GM18868 (cell line): ENCODE measurements at regions not wholly inside any gene's neighbourhood (a gene's known extent, or its start where the extent isn't known, plus 50 kb on each side); places are given as distances from the start of the nearest gene placed in this dataset.
"Not testable (repeated sequence)": the region's sequence is repeated elsewhere in the genome, so short reads cannot be mapped to it uniquely, and the experiment has no call there.

Source experiments
- ATAC-seq: cut with Tn5 transposase; IDR thresholded peaks from one replicate; pipeline ENCODE4 v1.9.1; 2021; ENCODE audit warnings: mild to moderate bottlenecking, moderate library complexity; ENCODE audit not compliant: unreplicated experiment

DNA sequence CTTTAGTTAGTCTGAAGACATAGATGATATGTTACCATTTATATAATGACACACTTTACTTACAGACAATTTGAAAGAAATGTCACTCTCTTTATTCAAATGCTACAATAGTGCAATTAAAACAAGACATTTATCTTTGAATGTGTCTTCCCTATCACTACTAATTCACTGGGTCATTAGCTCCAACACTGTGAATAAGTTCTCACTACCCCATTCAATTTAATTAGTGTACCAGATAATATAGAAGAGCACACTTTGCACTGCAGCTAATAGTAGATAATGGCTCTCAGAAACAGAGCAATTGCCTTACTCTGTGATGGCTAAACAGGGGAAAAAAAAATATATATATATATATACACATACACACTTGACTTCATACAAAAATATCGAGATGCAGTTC, 497.0 kb downstream of the DTWD2 start:
- no peak for ATAC-seq

DNA sequence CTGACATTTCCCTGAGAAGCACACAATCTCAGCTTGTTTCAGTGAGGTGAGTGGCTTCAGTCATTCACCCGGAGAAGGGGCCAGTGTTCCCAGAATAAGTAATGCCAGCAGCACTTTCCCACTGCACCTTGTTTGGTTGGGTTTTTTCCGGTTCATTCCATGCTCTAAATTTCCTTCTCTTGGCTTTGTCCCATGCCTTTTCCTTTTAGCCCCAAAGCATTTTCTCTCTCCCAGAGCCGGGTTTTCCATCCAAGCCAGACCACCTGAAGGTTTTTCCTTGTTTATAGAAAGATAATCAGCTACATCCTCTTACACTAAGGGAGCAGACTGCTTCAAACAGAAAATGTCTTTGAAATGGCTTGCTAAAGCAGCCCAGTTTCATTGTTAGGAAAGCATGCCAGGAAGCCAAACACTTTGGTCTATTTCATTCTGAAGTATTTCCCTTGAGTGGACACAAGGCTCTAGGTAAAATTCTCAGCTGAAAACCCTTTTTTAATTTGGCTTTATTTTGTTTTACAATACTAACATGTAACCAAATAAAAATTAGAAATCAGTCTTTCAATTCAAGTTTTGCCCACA, 501.6 kb downstream of the DTWD2 start:
- ATAC-seq, result no peak

DNA sequence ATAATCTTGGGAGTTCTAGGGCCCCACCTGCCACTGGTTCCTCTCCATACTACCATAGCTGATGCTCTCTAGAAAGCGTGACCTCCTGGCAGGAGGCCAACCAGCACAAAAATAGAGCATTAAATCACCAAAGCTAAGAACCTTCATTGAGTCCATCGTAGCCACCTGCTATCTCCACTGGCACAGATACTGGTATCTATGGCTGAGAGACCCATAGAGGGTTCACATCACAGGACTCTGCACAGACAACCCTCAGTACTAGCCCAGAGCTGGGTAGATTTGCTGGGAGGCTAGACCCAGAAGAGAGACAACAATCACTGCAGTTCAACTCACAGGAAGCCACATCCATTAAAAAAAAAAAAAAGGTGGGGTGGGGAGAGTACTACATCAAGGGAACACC, 509.1 kb downstream of the DTWD2 start:
- ATAC-seq, result no peak

DNA sequence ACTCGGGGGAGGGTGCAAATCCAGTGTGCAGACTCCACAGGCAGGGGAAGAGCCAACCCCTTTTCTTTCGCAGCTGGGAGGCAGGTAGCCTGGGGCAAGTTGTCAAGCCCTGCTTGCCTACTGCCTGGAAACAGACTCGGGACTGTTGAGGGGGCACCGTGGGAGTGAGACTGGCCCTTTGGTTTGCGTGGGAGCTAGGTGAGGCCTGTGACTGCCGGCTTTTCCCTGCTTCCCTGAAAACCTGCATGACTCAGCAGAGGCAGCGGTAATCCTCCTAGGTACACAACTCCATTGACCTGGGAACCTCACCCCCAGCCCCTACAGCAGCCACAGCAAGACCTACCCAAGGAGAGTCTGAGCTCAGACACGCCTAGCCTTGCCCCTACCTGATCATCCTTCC, 509.5 kb downstream of the DTWD2 start:
- no peak for ATAC-seq

DNA sequence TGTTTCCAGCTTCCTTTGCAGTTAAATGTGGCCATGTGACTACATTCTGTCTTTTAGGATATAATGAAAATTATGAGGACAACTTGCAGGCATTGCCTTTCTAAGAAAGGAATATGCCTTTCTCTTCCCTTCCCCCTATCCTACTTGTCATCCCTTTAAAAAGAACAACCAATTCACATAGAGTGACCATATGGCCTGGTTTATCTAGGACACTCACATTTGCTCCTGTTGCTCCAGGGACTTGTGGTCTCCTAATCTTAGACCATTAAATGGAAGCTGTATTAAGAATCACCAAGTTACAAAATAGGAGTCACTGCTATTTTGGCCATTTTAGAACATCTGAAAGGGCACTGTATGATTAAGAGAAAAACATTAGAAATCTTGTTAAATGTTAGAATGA, 520.3 kb downstream of the DTWD2 start:
- ATAC-seq, result no peak

DNA sequence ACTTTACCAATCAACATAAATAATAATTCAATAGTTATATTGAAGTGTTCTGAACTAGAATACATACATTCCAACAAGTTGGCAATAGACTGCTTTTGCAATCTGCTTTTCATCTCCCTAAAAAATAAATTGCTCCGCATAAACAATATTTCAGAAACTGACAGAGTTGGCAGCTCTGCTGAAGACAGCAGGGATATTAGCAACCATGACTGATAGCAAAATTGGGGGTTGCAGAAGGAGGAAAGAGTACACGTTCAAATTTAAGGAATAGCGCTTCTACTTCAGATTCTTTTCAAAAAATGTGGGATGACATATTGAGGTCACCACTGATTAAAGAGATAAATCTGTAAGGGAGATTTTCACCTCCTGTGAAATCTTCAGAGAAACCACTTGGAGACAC, 521.2 kb downstream of the DTWD2 start:
- ATAC-seq, result no peak

DNA sequence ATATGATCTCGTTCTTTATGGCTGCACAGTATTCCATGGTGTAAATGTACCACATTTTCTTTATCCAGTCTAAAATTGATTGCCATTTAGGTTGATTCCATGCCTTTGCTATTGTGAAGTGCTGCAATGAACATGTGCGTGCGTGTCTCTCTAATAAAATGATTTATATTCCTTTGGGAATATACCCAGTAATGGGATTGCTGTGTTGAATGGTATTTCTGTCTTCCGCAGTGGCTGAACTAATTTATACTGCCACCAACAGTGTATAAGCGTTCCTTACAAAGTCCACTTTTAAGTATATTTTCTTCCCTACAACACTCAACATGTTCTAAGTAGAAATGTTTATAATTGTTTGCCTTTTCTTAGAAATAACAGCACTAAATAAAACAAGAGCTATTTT, 521.9 kb downstream of the DTWD2 start:
- ATAC-seq, result no peak

DNA sequence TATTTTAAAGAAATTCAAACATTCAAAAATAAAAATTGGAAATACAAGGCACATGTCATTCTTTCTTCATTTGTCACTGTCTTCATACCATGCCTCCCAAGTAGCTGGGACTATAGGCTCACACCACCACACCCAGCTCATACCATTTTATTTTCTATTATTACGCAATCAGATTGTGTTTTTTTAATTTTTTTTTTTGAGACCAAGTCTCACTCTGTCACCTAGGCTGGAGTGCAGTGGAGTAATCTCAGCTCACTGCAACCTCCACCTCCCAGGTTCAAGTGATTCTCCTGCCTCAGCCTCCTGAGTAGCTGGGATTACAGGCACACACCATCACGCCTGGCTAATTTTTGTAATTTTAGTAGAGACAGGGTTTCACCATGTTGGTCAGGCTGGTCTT, 526.1 kb downstream of the DTWD2 start:
- ATAC-seq, result not testable (repeated sequence)

DNA sequence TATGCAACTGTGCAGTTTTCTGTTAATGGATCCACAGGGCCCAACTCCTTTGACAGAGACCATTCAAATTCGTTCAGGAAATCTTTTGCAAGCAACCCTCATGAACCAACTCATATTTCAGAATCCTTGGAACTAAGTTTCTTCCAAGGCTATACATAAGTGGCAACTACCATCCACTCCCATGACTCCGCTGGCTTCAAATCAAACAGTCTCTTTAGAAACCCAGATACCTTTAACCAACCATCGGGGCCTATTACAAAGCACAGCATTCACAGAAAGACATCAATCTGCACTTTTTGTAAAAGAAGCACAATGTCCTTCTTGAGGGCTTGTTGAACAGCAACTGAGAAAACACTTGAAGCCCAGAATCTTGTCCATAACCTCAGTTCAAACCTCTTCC, 526.9 kb downstream of the DTWD2 start:
- ATAC-seq, result no peak

DNA sequence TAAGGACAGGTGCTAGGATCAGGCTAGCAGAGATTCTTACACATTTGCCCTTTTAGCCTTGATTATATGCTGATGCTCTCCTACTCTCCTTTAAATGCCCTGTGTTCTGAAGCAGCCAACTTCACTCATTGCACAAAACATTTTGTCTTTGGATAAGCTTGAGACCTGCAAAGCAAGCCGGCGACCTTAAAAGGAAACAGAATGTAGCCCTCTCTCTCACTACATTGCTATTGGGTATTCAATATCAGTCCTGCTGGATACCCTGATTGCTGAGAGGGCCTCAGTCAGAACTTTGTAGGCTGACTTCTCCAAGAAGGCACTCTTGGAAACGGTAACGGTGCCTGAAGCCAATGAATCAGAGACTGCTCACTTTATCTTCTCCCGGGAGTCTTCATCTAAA, 528.9 kb downstream of the DTWD2 start:
- ATAC-seq, result no peak

DNA sequence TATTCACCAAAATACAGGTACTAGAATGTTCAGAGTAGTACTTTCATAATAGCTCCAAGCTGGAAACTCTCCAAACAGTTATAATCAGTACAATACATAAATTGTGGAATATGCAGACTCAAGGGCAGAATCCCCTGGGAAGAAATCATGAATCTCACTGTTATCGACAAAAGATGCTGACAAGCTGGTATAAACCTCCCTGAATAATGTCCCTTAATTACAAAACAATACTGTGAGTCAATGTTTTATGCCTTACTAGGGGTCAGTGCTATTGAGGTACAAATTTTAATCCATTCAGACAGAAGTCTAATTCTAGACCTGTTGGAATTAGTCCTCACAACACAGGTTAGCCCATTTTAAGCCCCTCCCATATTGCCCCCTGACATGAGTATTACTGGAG, 532.3 kb downstream of the DTWD2 start:
- no peak for ATAC-seq

DNA sequence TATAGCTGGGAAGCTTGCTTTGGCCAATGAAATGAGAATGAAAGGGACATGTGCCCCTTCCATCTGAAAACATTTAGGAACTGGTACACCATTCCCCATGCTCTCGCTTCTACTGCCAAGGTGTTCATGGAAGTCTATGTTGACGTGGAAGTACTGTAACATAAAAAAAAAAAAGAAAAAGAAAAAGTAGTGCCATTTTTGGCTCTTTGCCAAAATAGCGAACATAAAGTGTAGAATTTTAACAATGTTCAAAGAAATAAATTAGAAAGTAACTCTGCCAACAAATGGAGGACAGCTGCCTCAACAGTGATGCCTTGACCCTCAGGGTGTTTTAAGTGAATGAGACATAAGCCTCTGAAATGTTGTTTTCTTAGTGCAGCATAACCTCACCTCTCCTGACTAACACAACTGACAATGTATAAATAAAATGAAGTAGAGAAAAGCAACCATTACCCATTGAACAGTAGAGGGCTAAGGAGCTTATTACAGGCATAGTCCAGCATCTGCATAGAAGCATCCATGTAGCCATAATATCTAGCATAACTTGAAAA, 536.6 kb downstream of the DTWD2 start:
- no peak for ATAC-seq

DNA sequence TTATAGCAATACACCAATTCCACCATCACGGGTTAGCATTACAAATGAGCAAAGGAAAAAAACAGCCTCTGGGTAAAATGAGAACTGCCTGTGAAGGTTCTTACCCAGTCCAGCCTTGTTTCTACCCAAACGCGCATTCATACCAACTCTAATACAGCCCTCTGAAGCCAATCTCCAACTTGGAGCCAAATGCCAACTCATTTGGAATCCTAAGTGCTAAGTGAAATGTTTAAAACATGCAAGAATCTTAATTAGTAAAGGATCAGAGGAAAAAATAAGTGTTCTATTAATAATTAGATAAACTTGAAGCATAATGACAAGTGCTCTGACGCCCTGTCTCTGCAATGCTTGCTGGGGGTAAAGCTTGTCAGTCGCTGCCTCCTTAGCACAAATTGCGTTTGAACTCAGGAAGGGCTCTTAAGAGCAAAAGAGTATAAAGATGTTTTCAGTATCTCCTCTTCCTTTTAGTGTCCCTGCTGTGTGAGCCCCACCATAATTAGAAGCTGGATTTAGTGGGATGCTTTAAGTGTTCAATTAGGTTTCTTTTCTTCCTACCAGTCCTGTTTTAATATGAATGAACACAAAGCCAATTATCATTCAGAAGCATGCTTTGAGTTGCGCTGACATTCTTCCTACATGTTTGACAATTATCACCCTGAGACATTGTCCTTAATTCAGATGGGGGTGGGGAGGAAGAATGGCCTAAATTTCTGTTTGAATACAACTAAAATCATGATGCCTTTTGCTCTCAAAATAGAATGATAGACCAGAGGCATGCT, 537.6 kb downstream of the DTWD2 start:
- no peak for ATAC-seq

DNA sequence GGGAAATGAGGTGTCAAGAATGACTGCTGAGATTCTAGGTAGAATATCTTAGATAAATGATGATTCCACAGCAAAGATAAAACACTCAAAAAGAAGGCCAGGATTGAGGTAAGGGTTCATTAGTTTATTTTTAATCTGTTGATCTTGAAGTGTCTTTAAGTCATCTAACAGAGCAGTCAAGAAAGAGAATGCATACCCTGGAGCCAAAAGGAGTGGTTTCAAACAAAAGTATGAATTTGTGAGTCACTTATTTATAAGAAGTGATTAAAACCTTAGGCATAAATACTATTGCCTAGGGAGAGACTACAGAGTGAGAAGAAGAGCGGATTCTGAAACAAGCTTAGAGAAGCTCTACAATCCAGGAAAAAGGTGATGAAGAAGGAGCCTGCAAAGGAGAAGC, 541.0 kb downstream of the DTWD2 start:
- ATAC-seq, result no peak

DNA sequence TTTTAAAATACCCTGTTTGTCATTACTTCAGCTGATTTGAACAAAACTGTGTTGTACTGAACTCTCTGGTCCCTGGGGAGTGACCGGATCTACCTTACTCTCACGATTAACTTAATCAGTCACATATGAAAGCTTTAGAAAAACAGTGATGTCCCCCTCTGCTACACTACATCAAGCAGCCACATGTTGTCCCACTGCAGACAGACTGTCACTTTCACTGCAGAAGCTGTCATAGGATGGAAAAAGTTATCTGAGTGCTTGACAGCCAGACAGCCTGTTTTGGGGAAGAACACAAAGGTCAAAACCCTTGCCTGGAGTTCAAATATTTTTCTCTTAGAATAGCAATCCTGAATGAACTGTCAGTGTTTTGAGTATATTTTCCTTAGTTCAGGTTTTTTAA, 546.4 kb downstream of the DTWD2 start:
- no peak for ATAC-seq

DNA sequence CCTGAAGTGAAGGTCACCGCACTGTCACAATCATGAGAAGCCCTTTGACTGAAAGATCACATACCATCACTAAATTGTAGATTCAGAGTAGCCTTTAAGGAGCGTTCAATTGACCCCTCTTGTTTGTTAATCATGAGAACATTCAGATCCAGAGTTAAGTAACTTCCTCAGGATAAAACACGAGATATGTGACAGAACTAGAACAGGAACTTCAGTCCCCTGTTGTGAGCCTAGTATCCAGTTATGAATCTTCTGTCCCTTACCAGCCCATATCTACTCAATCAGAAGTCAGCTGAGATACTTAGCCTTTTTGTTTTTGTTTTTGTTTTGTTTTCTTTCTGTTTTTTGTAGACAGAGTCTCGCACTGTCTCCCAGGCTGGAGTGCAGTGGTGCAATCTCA, 547.3 kb downstream of the DTWD2 start:
- ATAC-seq, result no peak

DNA sequence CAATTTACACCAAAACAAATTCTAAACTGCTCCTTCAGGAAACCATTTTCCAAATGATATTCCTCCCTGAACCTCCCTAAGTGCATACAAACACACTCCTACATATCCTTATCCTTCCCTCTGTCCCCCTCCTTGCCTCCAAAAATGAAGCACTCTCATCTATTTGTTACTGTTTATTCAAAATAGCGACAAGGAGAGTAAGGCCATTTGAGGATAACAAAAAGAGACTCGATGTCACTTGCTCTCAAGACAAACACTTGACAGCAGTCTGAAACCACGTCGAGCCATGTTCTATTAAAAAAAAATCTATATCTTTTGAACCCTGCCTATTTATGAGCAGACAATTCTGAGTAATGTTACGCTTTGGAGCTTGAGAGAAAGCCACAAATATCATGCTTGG, 547.9 kb downstream of the DTWD2 start:
- ATAC-seq, result no peak

DNA sequence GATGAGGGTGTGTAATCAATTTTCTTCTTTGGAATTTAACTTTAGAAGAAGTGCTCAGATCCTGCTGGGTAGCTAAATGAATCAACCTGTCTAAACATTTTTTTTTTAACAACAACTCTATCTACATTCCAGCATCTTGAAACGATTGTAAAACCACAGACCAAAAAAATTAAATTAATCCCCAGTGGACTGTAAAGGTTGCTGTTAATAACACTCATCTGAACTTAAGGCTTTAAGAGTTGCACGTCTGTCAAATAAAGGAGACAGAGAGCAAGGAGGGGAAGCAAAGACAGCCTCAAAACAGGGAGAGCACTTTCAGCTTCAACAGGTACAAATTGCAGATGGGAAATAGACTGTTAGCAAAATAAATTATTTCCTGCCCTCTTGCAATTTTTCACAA, 548.5 kb downstream of the DTWD2 start:
- no peak for ATAC-seq

DNA sequence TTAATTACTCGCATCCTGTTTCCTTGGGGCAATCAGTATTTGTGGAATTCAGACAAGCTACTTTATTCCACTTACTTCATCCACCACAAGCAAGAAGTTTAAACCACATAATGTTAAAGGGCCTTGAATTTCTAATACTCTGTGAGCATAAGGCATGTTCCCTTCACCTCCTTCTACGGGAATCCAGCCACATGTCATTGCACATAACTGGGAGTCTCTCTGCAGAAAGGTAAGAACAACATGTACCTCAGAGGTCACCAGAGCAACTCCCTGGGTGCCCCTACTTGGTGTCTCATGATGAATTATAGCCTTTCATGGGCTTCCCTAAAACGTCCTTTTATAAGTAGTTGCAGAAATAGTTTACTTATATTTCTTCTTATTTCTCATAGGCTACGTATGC, 553.2 kb downstream of the DTWD2 start:
- no peak for ATAC-seq

DNA sequence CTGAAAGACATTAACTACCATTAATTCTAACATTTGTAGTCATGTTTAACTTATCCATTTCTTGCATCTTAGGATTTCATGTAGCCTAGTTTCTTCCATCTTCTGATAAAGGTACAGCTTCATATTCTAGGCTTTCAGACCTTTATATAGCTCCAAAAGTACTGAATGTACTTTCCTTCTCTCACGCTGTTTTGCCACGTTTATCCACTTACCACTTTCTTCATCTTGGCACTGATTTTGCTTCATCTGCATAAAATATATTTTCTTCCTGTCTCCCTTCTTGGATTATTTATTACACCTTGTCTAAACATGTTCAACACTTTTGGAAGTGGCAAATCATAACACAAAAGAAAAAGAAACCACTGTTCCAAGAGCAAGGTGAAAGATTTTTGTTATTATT, 553.8 kb downstream of the DTWD2 start:
- ATAC-seq, result no peak

DNA sequence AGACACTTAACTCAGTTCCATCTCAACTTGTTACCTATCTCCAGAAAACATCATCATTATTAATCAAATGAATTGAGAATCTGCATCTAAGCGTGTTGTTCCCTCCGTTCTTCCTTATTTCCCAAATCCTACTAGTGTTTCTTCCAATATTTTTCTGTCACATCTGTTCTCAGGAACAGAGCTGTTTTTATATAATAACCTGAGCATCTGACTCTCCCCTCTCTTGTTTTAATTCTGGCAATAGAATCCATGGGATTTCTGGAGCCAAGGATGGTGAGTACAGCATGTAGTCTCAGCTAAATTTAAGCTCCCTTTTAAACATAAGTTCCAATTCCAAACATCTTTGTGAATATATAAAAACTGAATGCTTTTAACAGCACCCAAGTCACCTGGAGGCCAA, 558.3 kb downstream of the DTWD2 start:
- no peak for ATAC-seq

DNA sequence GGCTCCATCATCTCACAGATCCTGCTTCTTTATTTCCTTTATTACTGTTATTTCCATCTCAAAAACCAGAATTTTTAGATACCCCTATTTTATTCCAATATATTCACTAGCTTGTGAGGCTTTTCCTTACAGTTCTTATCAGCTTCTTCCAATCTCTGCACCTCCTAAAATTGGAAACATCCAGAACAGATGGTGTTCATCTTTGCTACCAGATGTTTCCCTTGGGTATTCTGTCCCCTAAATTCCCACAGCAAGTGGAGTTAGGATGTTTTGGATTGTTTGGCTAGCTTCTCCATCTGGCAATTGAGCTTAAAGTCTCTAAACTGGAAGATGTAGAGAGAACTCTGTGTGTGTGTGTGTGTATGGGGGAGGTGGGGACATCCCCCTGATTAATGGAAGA, 580.4 kb downstream of the DTWD2 start:
- no peak for ATAC-seq

DNA sequence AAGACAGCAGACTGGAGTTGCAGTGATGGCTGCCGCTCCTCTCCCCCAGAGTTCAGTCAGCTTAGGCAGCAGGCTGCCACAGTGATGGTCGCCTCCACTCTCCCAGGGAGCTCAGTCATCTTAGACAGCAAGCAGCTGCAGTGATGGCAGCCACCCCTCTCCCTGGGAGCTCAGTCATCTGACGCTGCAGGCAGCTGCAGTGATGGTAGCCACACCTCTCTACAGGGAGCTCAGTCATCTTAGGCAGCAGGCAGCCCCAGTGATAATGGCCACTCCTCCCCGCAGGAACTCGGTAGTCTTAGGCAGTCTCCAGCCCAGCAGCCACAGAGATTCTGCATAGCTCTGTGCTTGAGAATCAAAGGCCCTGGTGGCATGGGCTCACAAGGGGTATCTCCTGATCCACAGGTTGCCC, 582.7 kb downstream of the DTWD2 start:
- ATAC-seq, result no peak
